Lung (tissue), 11 donors: ENCODE measurements at regions not wholly inside any gene's neighbourhood (a gene's known extent, or its start where the extent isn't known, plus 50 kb on each side); places are given as distances from the start of the nearest gene placed in this dataset.

ENCODE experiments used
- ATAC-seq: fragments of 200-7000 bp; cut with Tn5 transposase; one replicate; pipeline ENCODE4 v1.9.1; 2020; ENCODE audit warnings: moderate number of reproducible peaks; ENCODE audit not compliant: insufficient read depth, low FRiP score
- DNase-seq, 3 donors: peaks; one replicate each; pipeline ENCODE4 v3.0.0-alpha.2; 2013 to 2017
- H3K27ac ChIP-seq, 2 donors: one replicate each; pipeline ENCODE4 v1.5.1; 2013; ENCODE audit warnings: mild to moderate bottlenecking in 2 of 2, moderate library complexity in 2 of 2, control low read depth in 1 of 2, inconsistent platforms in 1 of 2, low read depth in 1 of 2, low read length in 1 of 2
- H3K27me3 ChIP-seq, 3 donors: one replicate each; pipeline ENCODE4 v1.5.1; 2013; ENCODE audit warnings: low read length in 2 of 3; ENCODE audit not compliant: control insufficient read depth in 3 of 3, insufficient read depth in 3 of 3
- H3K36me3 ChIP-seq, 4 donors: one replicate each; pipeline ENCODE4 v1.5.1; 2013; ENCODE audit warnings: low read length in 4 of 4, mild to moderate bottlenecking in 1 of 4, moderate library complexity in 1 of 4; ENCODE audit not compliant: control insufficient read depth in 4 of 4, insufficient read depth in 4 of 4
- H3K4me1 ChIP-seq, 5 donors: one replicate each; pipeline ENCODE4 v1.5.1; 2013; ENCODE audit warnings: low read length in 5 of 5, mild to moderate bottlenecking in 2 of 5, moderate library complexity in 1 of 5; ENCODE audit not compliant: control insufficient read depth in 5 of 5, insufficient read depth in 5 of 5
- H3K4me3 ChIP-seq: one replicate; pipeline ENCODE4 v1.5.1; 2013; ENCODE audit warnings: mild to moderate bottlenecking, control low read depth, moderate library complexity
- H3K9ac ChIP-seq, 2 donors: one replicate each; pipeline ENCODE4 v1.5.1; 2013; ENCODE audit warnings: low read length in 2 of 2, control low read depth in 1 of 2; ENCODE audit not compliant: insufficient read depth in 1 of 2
- H3K9me3 ChIP-seq, 4 donors: one replicate each; pipeline ENCODE4 v1.5.1; 2013; ENCODE audit warnings: low read length in 3 of 4, mild to moderate bottlenecking in 1 of 4, moderate library complexity in 1 of 4; ENCODE audit not compliant: control insufficient read depth in 4 of 4, insufficient read depth in 3 of 4
- whole genome bisulfite sequencing, 2 donors: extraction: QIAGEN DNeasy Blood & Tissue Kit; methylation state at CpG; one replicate each; pipeline ENCODE4 v1.1.7; 2013; 5-methylcytosine and 5-hydroxymethylcytosine counted together
- TF ChIP-seq, protein P1 (sequence below): IDR thresholded peaks from 2 replicates; pipeline ENCODE4 v1.5.1; 2012; ENCODE audit warnings: mild to moderate bottlenecking; ENCODE audit errors: control extremely low read depth, extremely low read depth
- donor health status: control.
- donor health status: control.
- donor health status: Bipolar disorder and iron deficiency.
- donor health status: healthy.
- donor health status: DM: yes; HTN: yes; CAD: no.

DNA sequence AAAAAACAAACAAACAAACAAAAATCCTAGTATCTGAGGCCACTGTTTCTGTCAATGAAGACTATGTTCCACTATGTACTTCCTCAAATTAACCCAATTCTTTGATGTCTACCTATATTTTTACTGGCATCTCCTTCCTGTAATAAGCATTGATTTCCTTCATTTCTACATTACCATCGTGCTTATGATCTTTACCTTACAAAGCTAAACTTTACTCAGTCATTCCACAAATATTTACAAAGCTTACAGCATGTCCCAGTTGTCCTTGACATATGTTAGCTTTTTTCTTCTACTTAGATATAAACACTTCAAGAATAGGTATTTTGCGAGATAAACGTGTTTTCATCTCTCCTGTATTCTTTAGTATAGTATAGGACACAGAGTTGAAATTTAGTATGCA, 1090.9 kb downstream of the PCDH9 start:
- peaks cover 0 to 5% (median 0%) of the 10 kb centered on the region in 4 donors for H3K36me3 ChIP-seq
- H3K4me1 ChIP-seq, result peaks cover 0 to 13% (median 0%) of the 10 kb centered on the region in 5 donors
- no peak for DNase-seq
- no peak overlapping the region for H3K27ac ChIP-seq
- no peak overlapping the region for H3K9ac ChIP-seq
- no peak for ATAC-seq
- TF ChIP-seq, protein P1, sequence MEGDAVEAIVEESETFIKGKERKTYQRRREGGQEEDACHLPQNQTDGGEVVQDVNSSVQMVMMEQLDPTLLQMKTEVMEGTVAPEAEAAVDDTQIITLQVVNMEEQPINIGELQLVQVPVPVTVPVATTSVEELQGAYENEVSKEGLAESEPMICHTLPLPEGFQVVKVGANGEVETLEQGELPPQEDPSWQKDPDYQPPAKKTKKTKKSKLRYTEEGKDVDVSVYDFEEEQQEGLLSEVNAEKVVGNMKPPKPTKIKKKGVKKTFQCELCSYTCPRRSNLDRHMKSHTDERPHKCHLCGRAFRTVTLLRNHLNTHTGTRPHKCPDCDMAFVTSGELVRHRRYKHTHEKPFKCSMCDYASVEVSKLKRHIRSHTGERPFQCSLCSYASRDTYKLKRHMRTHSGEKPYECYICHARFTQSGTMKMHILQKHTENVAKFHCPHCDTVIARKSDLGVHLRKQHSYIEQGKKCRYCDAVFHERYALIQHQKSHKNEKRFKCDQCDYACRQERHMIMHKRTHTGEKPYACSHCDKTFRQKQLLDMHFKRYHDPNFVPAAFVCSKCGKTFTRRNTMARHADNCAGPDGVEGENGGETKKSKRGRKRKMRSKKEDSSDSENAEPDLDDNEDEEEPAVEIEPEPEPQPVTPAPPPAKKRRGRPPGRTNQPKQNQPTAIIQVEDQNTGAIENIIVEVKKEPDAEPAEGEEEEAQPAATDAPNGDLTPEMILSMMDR, result no peak
- no peak overlapping the region for H3K4me3 ChIP-seq
- whole genome bisulfite sequencing, 2 donors, result 40 to 67% methylated on average over 3 of the region's 3 CpGs
- H3K27me3 ChIP-seq, result no peaks in the 10 kb centered on the region
- no peaks in the 10 kb centered on the region for H3K9me3 ChIP-seq

DNA sequence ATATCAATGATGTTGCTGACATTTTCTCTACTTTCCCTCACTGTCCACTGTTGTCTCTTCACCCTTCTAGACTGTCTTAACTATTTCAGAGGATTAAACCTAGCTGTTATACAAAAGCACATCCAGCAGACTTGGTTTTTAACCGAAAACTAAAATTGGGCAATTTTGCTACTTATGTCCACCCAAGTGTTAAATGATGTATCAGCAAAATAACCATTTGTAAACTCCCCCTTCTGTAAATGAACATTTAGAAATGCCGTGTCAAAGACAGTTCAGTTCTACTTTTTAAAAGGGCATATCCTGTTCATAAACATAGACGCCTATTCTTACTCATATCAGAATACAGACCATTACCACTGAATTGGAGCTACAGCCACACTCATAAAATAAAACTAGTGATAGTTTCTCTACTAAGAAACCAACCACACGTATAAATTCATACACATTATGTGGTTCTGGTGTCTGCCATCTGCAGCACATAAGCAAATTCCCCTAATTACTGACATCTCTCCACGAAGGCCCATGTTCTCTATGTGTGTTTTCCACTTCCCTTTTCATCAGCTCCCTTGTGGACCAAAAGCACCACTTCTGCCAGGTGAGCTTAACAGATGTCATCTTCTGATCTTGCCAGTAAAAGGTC, 1091.8 kb downstream of the PCDH9 start:
- WGBS, 2 donors, result 49 to 57% methylated on average over 5 of the region's 5 CpGs
- H3K36me3 ChIP-seq, result peaks cover 0 to 5% (median 0%) of the 10 kb centered on the region in 4 donors
- H3K4me1 ChIP-seq, result peaks cover 0 to 13% (median 0%) of the 10 kb centered on the region in 5 donors
- H3K9me3 ChIP-seq, result no peaks in the 10 kb centered on the region
- H3K9ac ChIP-seq, result no peak overlapping the region
- TF ChIP-seq, protein P1, result no peak
- H3K27me3 ChIP-seq, result no peaks in the 10 kb centered on the region
- ATAC-seq (no peak), DNase-seq (no peak)
- H3K27ac ChIP-seq, result no peak overlapping the region
- H3K4me3 ChIP-seq, result no peak overlapping the region

DNA sequence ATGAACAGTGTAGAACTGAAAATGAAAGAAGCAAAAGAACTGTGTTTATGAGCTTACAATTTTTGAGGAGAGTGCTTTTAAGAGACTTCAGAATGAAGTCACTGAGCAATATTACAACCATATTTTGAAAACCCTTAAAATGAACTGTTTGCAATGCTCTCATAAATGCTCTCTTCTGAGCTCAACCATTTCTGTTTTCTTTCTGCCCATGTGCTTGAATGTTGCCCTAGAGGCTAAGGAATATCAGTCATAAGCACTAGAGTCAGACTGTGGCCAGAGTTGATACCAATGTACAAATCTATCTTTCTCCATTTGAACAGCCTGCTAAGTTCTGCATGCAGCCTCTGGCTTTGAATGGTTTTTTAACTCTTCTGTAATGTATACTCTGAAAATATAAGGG, 1092.8 kb downstream of the PCDH9 start:
- no peak for DNase-seq
- no peak overlapping the region for H3K9ac ChIP-seq
- H3K36me3 ChIP-seq, result peaks cover 0 to 5% (median 0%) of the 10 kb centered on the region in 4 donors
- no peaks in the 10 kb centered on the region for H3K9me3 ChIP-seq
- no peaks in the 10 kb centered on the region for H3K27me3 ChIP-seq
- TF ChIP-seq, protein P1, result no peak
- H3K27ac ChIP-seq, result no peak overlapping the region
- H3K4me3 ChIP-seq, result no peak overlapping the region
- ATAC-seq, result no peak
- H3K4me1 ChIP-seq, result peaks cover 0 to 13% (median 0%) of the 10 kb centered on the region in 5 donors

DNA sequence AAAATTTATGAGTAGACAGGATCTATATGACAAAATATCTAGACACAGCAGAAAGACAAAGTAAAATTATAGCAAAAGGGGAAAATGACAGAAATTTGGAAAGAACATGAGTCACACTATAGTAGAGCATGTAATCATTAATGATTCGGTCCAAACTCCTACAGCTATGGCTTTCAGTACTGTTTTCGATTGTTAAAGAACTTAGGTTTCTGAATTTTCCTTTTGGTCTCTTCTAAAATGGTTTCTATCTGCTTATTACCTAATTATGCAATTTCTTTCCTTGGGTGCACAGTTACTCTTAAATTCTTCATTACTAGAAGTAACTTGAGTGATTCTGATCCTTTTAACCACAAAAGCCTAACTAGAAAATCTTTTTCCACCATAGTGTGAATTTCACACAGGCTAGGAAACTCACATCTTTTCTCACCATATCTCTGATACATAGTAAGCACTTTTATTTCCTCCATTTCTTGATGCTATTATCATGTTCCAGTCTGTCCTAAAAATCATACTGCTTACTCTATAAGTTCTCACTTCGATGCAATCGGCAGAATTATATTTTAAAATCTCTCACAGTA, 1101.4 kb downstream of the PCDH9 start:
- DNase-seq (no peak), ATAC-seq (no peak)
- Histone ChIP-seq H3K4me3 (no peak overlapping the region), H3K27me3 (no peaks in the 10 kb centered on the region), H3K9me3 (no peaks in the 10 kb centered on the region), H3K27ac (no peak overlapping the region), H3K36me3 (no peaks in the 10 kb centered on the region), H3K9ac (no peak overlapping the region), H3K4me1 (no peaks in the 10 kb centered on the region)
- TF ChIP-seq, protein P1, result no peak
- WGBS, 2 donors, result 89 to 94% methylated on average over 4 of the region's 4 CpGs
